ENCODE measurements at regions not wholly inside any gene's neighbourhood (a gene's known extent, or its start where the extent isn't known, plus 50 kb on each side); places are given as distances from the start of the nearest gene placed in this dataset.
A peak's percentile ranks its signal among the peaks of the same experiment; 100 is the strongest.
"Not testable (repeated sequence)": the region's sequence is repeated elsewhere in the genome, so short reads cannot be mapped to it uniquely, and the experiment has no call there.

GRCh38 chr2:91604629-91605028 lies 2913.2 kb downstream of the RPIA start:
- DNase-seq (ENCODE audit: low read depth in 2 of 2) = not testable (repeated sequence)

GRCh38 chr2:91623739-91624138 lies 2932.3 kb downstream of the RPIA start:
- not testable (repeated sequence) for DNase-seq (ENCODE audit: low read depth in 2 of 2)

GRCh38 chr2:91628471-91628870 lies 2937.0 kb downstream of the RPIA start:
- DNase-seq (ENCODE audit: low read depth in 2 of 2) = not testable (repeated sequence)

GRCh38 chr2:91657193-91657592 lies 2965.7 kb downstream of the RPIA start:
- DNase-seq (ENCODE audit: low read depth in 2 of 2) = peak in 1 of 2 donors; percentile 43

- not testable (repeated sequence) for DNase-seq (ENCODE audit: low read depth in 2 of 2)
Observed at GRCh38 chr2:91658336-91658735, 2966.9 kb downstream of the RPIA start.

- not testable (repeated sequence) for DNase-seq (ENCODE audit: low read depth in 2 of 2)
Observed at GRCh38 chr2:91659189-91659916, 2967.9 kb downstream of the RPIA start.

- DNase-seq (ENCODE audit: low read depth in 2 of 2) = peak; percentile 18 to 48
Observed at GRCh38 chr2:91659917-91660275, 2968.4 kb downstream of the RPIA start.

- not testable (repeated sequence) for DNase-seq (ENCODE audit: low read depth in 2 of 2)
Observed at GRCh38 chr2:91667341-91667740, 2975.9 kb downstream of the RPIA start.

- DNase-seq (ENCODE audit: low read depth in 2 of 2) = not testable (repeated sequence)
Observed at GRCh38 chr2:91685541-91685940, 2994.1 kb downstream of the RPIA start.

- DNase-seq (ENCODE audit: low read depth in 2 of 2) = not testable (repeated sequence)
Observed at GRCh38 chr2:91686046-91686445, 2994.6 kb downstream of the RPIA start.
